ENCODE measurements at regions not wholly inside any gene's neighbourhood (a gene's known extent, or its start where the extent isn't known, plus 50 kb on each side); places are given as distances from the start of the nearest gene placed in this dataset.

DNA sequence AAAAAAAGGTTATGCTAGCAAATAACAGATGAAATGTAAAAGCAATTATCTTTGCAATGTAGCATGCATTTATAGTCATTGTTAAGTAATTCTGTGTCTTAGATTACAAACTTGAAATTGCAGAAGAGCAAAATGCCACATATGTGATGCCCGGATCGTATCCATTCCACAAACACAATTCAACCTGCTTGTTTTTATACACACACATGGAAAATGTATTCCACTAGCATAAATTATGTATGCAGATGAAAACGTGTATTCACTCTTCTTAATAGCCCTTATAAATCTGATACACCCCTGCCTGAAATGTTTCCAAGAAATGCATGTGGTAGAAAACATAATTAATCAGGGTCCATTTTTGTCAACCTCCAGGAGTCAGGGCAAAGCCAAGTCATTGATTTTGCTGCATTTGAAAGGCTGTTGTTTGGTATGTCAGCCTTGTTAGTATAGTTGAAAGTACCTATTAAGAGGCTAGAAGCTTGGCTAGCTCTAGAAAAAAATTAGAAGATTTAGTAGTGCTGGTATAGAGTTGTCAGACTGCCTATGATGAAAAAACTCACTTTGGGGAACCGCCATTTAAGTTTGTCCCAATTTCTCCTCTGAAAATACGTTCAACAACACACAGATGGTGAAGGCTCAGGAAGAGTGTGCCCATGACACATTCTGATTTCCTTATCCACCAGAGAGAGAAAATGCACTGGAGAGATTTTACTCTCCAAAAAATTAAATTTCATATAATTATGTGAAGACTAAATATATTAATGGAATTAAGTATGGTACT is 69.2 kb upstream of the TMC3 start:
- peaks cover 3 to 27% (median 14%) of the 10 kb centered on the region in 7 donors for H3K9me3 Mint-ChIP-seq
- H3K4me3 Mint-ChIP-seq = no peak overlapping the region
- DNase-seq = no peak
- no peak for ATAC-seq (ENCODE audit: low read depth in 2 of 2)
- no peaks in the 10 kb centered on the region for H3K36me3 Mint-ChIP-seq
- H3K4me1 Mint-ChIP-seq = no peaks in the 10 kb centered on the region
- H3K27me3 Mint-ChIP-seq = peaks cover 5 to 30% (median 28%) of the 10 kb centered on the region in 3 donors
- H3K27ac Mint-ChIP-seq = no peak overlapping the region

GRCh38 chr15:81442454-81442853 is 68.4 kb upstream of the TMC3 start:
- Mint-ChIP-seq H3K27me3 (peaks cover 5 to 30% (median 28%) of the 10 kb centered on the region in 3 donors), H3K27ac (peak overlapping the region in 1 of 6 donors; percentile 60), H3K4me3 (no peak overlapping the region), H3K36me3 (no peaks in the 10 kb centered on the region), H3K4me1 (no peaks in the 10 kb centered on the region), H3K9me3 (peaks cover 3 to 27% (median 12%) of the 10 kb centered on the region in 7 donors)
- ATAC-seq (ENCODE audit: low read depth in 2 of 2) (no peak), DNase-seq (no peak)

DNA sequence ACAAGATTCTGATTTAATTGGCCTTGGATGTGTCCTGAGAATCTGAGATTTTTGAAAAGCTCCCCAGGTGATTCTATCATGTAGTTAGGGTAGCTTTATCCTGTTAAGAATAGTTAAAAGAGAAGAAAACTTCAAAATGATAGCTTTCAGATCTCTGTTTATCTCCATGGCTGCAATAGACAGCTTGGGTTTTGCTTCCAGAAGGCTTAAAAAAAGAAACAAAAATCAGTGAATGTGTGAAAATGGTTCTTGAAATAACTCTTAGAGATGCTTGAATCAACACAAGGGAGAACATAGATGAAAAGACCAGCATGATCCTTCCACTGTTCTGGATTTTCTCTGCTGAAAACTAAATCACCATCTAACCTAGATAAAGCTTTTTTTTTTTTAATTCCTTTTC is 60.8 kb upstream of the TMC3 start:
- no peak for DNase-seq
- ATAC-seq (ENCODE audit: low read depth in 2 of 2) = no peak
- H3K27me3 Mint-ChIP-seq = peaks cover 0 to 22% (median 5%) of the 10 kb centered on the region in 3 donors
- H3K9me3 Mint-ChIP-seq = peaks cover 0 to 22% (median 13%) of the 10 kb centered on the region in 7 donors
- no peaks in the 10 kb centered on the region for H3K4me1 Mint-ChIP-seq
- H3K27ac Mint-ChIP-seq = no peak overlapping the region
- H3K36me3 Mint-ChIP-seq = peaks cover 8 to 12% of the 10 kb centered on the region in 2 donors
- no peak overlapping the region for H3K4me3 Mint-ChIP-seq

DNA sequence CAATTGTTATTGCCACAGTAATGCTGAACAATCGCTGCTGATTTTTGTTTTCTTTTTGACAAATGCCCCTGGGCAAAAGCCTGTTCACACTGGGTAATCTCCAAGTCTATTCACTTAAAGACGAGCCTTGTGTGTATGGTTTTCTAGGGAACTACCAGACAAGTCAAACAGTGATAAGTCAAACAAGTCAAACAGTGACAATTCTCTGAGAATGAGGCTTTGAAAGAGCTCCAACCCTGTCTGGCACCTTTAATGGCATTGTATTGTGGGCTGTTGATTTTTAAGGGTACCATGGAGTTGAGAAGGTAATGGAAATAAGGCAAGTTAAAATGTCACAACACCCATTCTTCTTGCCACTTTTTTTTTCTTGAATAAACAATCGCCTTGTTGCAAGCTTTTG is 59.4 kb upstream of the TMC3 start:
- H3K36me3 Mint-ChIP-seq = peaks cover 8 to 12% of the 10 kb centered on the region in 2 donors
- peaks cover 0 to 22% (median 0%) of the 10 kb centered on the region in 3 donors for H3K27me3 Mint-ChIP-seq
- no peak for DNase-seq
- H3K4me1 Mint-ChIP-seq = no peaks in the 10 kb centered on the region
- H3K9me3 Mint-ChIP-seq = peaks cover 0 to 22% (median 13%) of the 10 kb centered on the region in 7 donors
- no peak for ATAC-seq (ENCODE audit: low read depth in 2 of 2)
- no peak overlapping the region for H3K4me3 Mint-ChIP-seq
- no peak overlapping the region for H3K27ac Mint-ChIP-seq

- Mint-ChIP-seq H3K9me3 (peaks cover 0 to 22% (median 13%) of the 10 kb centered on the region in 7 donors), H3K36me3 (peaks cover 8 to 12% of the 10 kb centered on the region in 2 donors), H3K27ac (no peak overlapping the region), H3K4me1 (no peaks in the 10 kb centered on the region), H3K27me3 (peaks cover 0 to 22% (median 0%) of the 10 kb centered on the region in 3 donors), H3K4me3 (no peak overlapping the region)
- ATAC-seq (ENCODE audit: low read depth in 2 of 2) = no peak
- no peak for DNase-seq
Observed at GRCh38 chr15:81432179-81432578, 58.2 kb upstream of the TMC3 start.

DNA sequence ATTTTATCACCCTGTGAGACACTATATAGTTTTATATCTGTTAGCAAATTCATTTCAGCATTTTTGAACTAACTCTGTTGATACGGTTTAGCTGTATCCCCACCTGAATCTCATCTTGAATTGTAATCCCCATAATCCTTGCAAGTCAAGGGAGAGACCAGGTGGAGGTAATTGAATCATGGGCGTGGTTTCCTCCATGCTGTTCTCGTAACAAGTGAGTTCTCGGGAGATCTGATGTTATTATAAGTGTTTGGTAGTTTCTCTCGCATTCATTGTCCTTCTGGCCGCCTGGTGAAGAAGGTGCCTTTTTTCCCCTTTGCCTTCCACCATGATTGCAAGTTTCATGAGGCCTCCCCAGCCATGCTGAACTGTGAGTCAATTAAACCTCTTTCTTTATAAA is 53.2 kb upstream of the TMC3 start:
- peaks cover 0 to 22% (median 13%) of the 10 kb centered on the region in 7 donors for H3K9me3 Mint-ChIP-seq
- H3K27ac Mint-ChIP-seq = no peak overlapping the region
- no peak overlapping the region for H3K4me3 Mint-ChIP-seq
- ATAC-seq (ENCODE audit: low read depth in 2 of 2) (no peak), DNase-seq (no peak)
- no peaks in the 10 kb centered on the region for H3K27me3 Mint-ChIP-seq
- H3K4me1 Mint-ChIP-seq = no peaks in the 10 kb centered on the region
- peaks cover 8 to 9% of the 10 kb centered on the region in 2 donors for H3K36me3 Mint-ChIP-seq

GRCh38 chr15:81425905-81426304 is 51.9 kb upstream of the TMC3 start:
- H3K27me3 Mint-ChIP-seq = no peaks in the 10 kb centered on the region
- H3K36me3 Mint-ChIP-seq = peaks cover under 1 to 2% of the 10 kb centered on the region in 2 donors
- no peak overlapping the region for H3K4me3 Mint-ChIP-seq
- peaks cover 0 to 11% (median 6%) of the 10 kb centered on the region in 7 donors for H3K9me3 Mint-ChIP-seq
- DNase-seq = no peak
- H3K27ac Mint-ChIP-seq = peak overlapping the region in 1 of 6 donors; percentile 53
- no peak for ATAC-seq (ENCODE audit: low read depth in 2 of 2)
- H3K4me1 Mint-ChIP-seq = no peaks in the 10 kb centered on the region

Measured in naive B cell (primary cell).